K562 (cell line): ENCODE measurements at regions not wholly inside any gene's neighbourhood (a gene's known extent, or its start where the extent isn't known, plus 50 kb on each side); places are given as distances from the start of the nearest gene placed in this dataset.

Source experiments
- ATAC-seq: fragments of 200-7000 bp; cut with Tn5 transposase; 3 replicates; pipeline ENCODE4 v1.9.1; 2020; ENCODE audit warnings: moderate library complexity
- BruUV-seq: library from RNA; stranded (reverse); fragments of 400-500 nt; replicated peaks from 2 replicates; lab custom pipeline; 2021; lab: Mats Ljungman, UMichigan
- CTCF ChIA-PET: fragments of 300-600 bp; formaldehyde crosslinking; extraction: SDS; loops from one replicate; lab custom pipeline; 2021; ENCODE audit warnings: low intra/inter-chr PET ratio; lab: Yijun Ruan, JAX
- POLR2A ChIA-PET: fragments of 300-600, 350-650 bp; sonication (Branson Sonifier 250); formaldehyde crosslinking; extraction: SDS; loops from one replicate; lab custom pipeline; 2021; ENCODE audit warnings: antibody characterized with exemption, inconsistent platforms; lab: Yijun Ruan, JAX
- DNase-seq, 4 experiments: peaks; one replicate each; pipeline versions ENCODE4 v3.0.0 to v3.0.0-alpha.2; 2011 to 2018; ENCODE audit warnings: low spot score in 3 of 4, mixed read lengths in 3 of 4; ENCODE audit errors: extremely low read depth in 1 of 4
- FAIRE-seq: peaks from 2 replicates; lab custom pipeline; 2011; peaks lifted over from hg19 to GRCh38; lab: Jason Lieb, UNC
- H2AFZ ChIP-seq: 2 replicates; pipeline ENCODE4 v1.6.0; 2011; ENCODE audit warnings: low read depth, low read length, control low read depth, inconsistent platforms
- H3K27ac ChIP-seq: fragments of 200-600 bp; 3 replicates; pipeline ENCODE4 v1.8.0; 2011; ENCODE audit warnings: low read depth, mild to moderate bottlenecking, control low read depth, inconsistent platforms, low read length, moderate library complexity, mixed read lengths; ENCODE audit errors: extremely low read depth
- H3K27me3 ChIP-seq, 2 experiments: fragments of 300-600 bp in 1 of 2; 2 replicates in 1 of 2; 3 replicates in 1 of 2; pipeline versions ENCODE4 v1.6.0 to v1.8.0; 2011; ENCODE audit warnings: inconsistent platforms in 2 of 2, low read length in 2 of 2, mild to moderate bottlenecking in 1 of 2, mixed read lengths in 1 of 2, moderate library complexity in 1 of 2; ENCODE audit not compliant: control insufficient read depth in 2 of 2, insufficient read depth in 2 of 2
- H3K36me3 ChIP-seq: fragments of 300-600 bp; 3 replicates; pipeline ENCODE4 v1.8.0; 2011; ENCODE audit warnings: mild to moderate bottlenecking, low read length, inconsistent platforms; ENCODE audit not compliant: control insufficient read depth, insufficient read depth
- H3K4me1 ChIP-seq, 2 experiments: fragments of 200-600 bp in 1 of 2; replicated peaks in 1 of 2; 2 replicates in 1 of 2; 3 replicates in 1 of 2; pipeline versions ENCODE4 v1.5.1 to v1.8.0; 2011; ENCODE audit warnings: inconsistent platforms in 2 of 2, low read length in 2 of 2, mild to moderate bottlenecking in 1 of 2, mixed read lengths in 1 of 2, moderate library complexity in 1 of 2; ENCODE audit not compliant: control insufficient read depth in 2 of 2, insufficient read depth in 2 of 2
- H3K4me2 ChIP-seq: 2 replicates; pipeline ENCODE4 v1.6.1; 2011; ENCODE audit warnings: low read length, control low read depth, inconsistent platforms, mixed read lengths; ENCODE audit not compliant: insufficient read depth
- H3K4me3 ChIP-seq: fragments of 200-600 bp; sonication (generic), shearing (Covaris generic); 2 replicates; pipeline ENCODE4 v1.5.1; 2016; ENCODE audit warnings: control low read depth, inconsistent platforms
- H3K79me2 ChIP-seq: fragments of 200-600 bp; 3 replicates; pipeline ENCODE4 v1.8.0; 2011; ENCODE audit warnings: low read length, inconsistent platforms; ENCODE audit not compliant: control insufficient read depth, insufficient read depth
- H3K9ac ChIP-seq, 2 experiments: 2 replicates each; pipeline versions ENCODE4 v1.6.0 to v1.6.1; 2011; ENCODE audit warnings: low read depth in 2 of 2, low read length in 2 of 2, control low read depth in 1 of 2, inconsistent platforms in 1 of 2, mild to moderate bottlenecking in 1 of 2, mixed read lengths in 1 of 2; ENCODE audit not compliant: insufficient read depth in 1 of 2
- H3K9me1 ChIP-seq: one replicate; pipeline ENCODE4 v1.6.0; 2011; ENCODE audit warnings: inconsistent platforms, mild to moderate bottlenecking, low read length, moderate library complexity; ENCODE audit not compliant: control insufficient read depth, insufficient read depth
- H3K9me3 ChIP-seq: replicated peaks from 2 replicates; pipeline ENCODE4 v1.5.1; 2011; ENCODE audit warnings: low read depth, low read length, inconsistent platforms; ENCODE audit not compliant: control insufficient read depth, insufficient read depth
- H4K20me1 ChIP-seq: replicated peaks from 2 replicates; pipeline ENCODE4 v1.6.1; 2011; ENCODE audit warnings: low read length, inconsistent platforms, mixed read lengths; ENCODE audit not compliant: control insufficient read depth, insufficient read depth
- ADNP ChIP-seq: fragments of 200-800 bp; sonication (Bioruptor generic); IDR thresholded peaks from 2 replicates; pipeline ENCODE4 v1.6.1; 2016; ENCODE audit warnings: missing genetic modification characterization, missing compliant biosample characterization
- ELF2 ChIP-seq: fragments of 250-450 bp; sonication (Bioruptor Pico); IDR thresholded peaks from 2 replicates; pipeline ENCODE4 v1.5.0; 2021; ENCODE audit warnings: mild to moderate bottlenecking
- HDGF ChIP-seq: fragments of 450-650 bp; IDR thresholded peaks from 2 replicates; pipeline ENCODE4 v1.6.1; 2016
- MECOM ChIP-seq: fragments of 250-450 bp; sonication (Bioruptor Pico); IDR thresholded peaks from 2 replicates; pipeline ENCODE4 v1.8.0; 2022; ENCODE audit warnings: inconsistent platforms
- SAP30 ChIP-seq: fragments of 200-600 bp; sonication (generic); IDR thresholded peaks from 2 replicates; pipeline ENCODE4 v1.6.1; 2012; ENCODE audit warnings: borderline replicate concordance, low read depth, mild to moderate bottlenecking, moderate library complexity, low read length, control low read depth, inconsistent platforms; ENCODE audit not compliant: insufficient read depth, poor library complexity, severe bottlenecking
- SMAD4 ChIP-seq: fragments of 250-450 bp; sonication (Bioruptor Pico); conservative IDR thresholded peaks from 2 replicates; pipeline ENCODE4 v1.8.0; 2021; ENCODE audit warnings: inconsistent platforms, mild to moderate bottlenecking, moderate library complexity
- SMARCB1 ChIP-seq: IDR thresholded peaks from 2 replicates; pipeline ENCODE4 v1.6.1; 2011; ENCODE audit warnings: improper control_type of control experiment, low read depth; ENCODE audit not compliant: insufficient read length
- SREBF2 ChIP-seq: sonication (generic); formaldehyde crosslinking; IDR thresholded peaks from 2 replicates; pipeline ENCODE4 v1.4.0; 2020; ENCODE audit warnings: mild to moderate bottlenecking, missing genetic modification reagents
- STAT5B ChIP-seq: fragments of 250-450 bp; sonication (Bioruptor Pico); IDR thresholded peaks from 2 replicates; pipeline ENCODE4 v1.8.0; 2021; ENCODE audit warnings: mild to moderate bottlenecking, inconsistent platforms
- TARDBP ChIP-seq: fragments of 450-650 bp; IDR thresholded peaks from 2 replicates; pipeline ENCODE4 v1.6.1; 2016
- ZBED1 ChIP-seq: IDR thresholded peaks from 2 replicates; pipeline ENCODE4 v1.6.1; 2014
- ZNF263 ChIP-seq: sonication (generic); formaldehyde crosslinking; IDR thresholded peaks from 2 replicates; pipeline ENCODE4 v1.8.0; 2022; ENCODE audit warnings: mild to moderate bottlenecking, missing genetic modification reagents, borderline replicate concordance
- WGBS: fragments of 100-300 bp; shearing (Covaris generic); methylation state at CpG from one replicate; pipeline ENCODE4 v1.1.6; 2016; ENCODE audit warnings: low coverage, mixed read lengths; ENCODE audit not compliant: insufficient coverage; ENCODE audit errors: missing lambda C conversion rate; 5-methylcytosine and 5-hydroxymethylcytosine counted together
- in situ Hi-C: fragments of 300-500 bp; cut with MboI; formaldehyde crosslinking; loops from 4 replicates; pipeline ENCODE4 v1.15.0; 2018; ENCODE audit warnings: inconsistent platforms, mixed read lengths
- intact Hi-C: fragments of 100-400 bp; cut with micrococcal nuclease; formaldehyde crosslinking; loops from 2 replicates; pipeline ENCODE4 v1.14.2; 2022
- TF ChIP-seq, protein P1 (sequence below), 2 experiments: IDR thresholded peaks; 2 replicates each; pipeline ENCODE4 v1.6.1; 2011; ENCODE audit warnings: borderline replicate concordance in 1 of 2, control low read depth in 1 of 2, low read depth in 1 of 2, low read length in 1 of 2, mild to moderate bottlenecking in 1 of 2, mixed read lengths in 1 of 2, moderate library complexity in 1 of 2; ENCODE audit not compliant: insufficient read depth in 1 of 2, insufficient read length in 1 of 2, poor library complexity in 1 of 2, severe bottlenecking in 1 of 2; ENCODE audit errors: extremely low read depth in 1 of 2
- TF ChIP-seq, protein P2 (sequence below): fragments of 250-450 bp; sonication (Bioruptor Pico); IDR thresholded peaks from 2 replicates; pipeline ENCODE4 v1.8.0; 2022; ENCODE audit warnings: moderate library complexity, mild to moderate bottlenecking, inconsistent platforms
- TF ChIP-seq, protein P3 (sequence below): sonication (generic); formaldehyde crosslinking; IDR thresholded peaks from 2 replicates; pipeline ENCODE4 v1.8.0; 2023; ENCODE audit warnings: missing genetic modification reagents, mild to moderate bottlenecking, borderline replicate concordance
- TF ChIP-seq, protein P4 (sequence below): sonication (generic); formaldehyde crosslinking; IDR thresholded peaks from 2 replicates; pipeline ENCODE4 v1.8.1; 2022; ENCODE audit warnings: missing genetic modification reagents

DNA sequence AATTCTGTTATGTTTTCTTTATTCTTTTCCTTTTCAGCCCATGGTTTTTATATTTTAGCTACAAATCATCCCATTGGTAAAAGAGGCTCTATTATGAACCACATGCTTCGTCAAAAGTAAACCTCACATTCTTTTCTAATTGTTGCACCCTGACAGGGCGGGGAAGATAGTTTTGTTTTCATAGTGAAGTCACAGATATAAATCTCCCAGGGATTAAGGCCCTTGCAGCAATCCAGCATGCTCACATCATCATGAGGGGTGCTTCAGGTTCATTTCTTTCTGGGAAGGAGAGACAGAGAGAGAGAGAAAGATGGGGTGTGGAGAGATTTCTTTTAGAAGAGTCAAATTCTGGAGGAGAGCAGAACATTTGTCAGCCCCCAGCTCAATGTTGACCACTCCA is 124.5 kb upstream of the CDC42EP3 start:
- Histone ChIP-seq H3K79me2 (no peaks in the 10 kb centered on the region), H3K27me3 (no peaks in the 10 kb centered on the region), H3K4me1 (no peaks in the 10 kb centered on the region), H3K9me3 (no peaks in the 10 kb centered on the region), H4K20me1 (no peaks in the 10 kb centered on the region), H3K36me3 (no peaks in the 10 kb centered on the region), H3K9ac (no peak overlapping the region), H3K4me2 (no peak overlapping the region), H2AFZ (no peak overlapping the region), H3K27ac (no peak overlapping the region), H3K9me1 (no peaks in the 10 kb centered on the region), H3K4me3 (no peak overlapping the region)
- intact Hi-C loops, result no loop called here
- in situ Hi-C loops, result no loop called here
- 0% methylated on average over 2 of the region's 2 CpGs for WGBS
- TF ChIP-seq STAT5B (CRISPR knock-in tag), result no peak
- TF ChIP-seq TARDBP, result no peak
- no peak for TF ChIP-seq SMARCB1
- no peak for TF ChIP-seq SMAD4 (CRISPR knock-in tag)
- TF ChIP-seq ELF2 (CRISPR knock-in tag), result no peak
- TF ChIP-seq MECOM, result no peak
- TF ChIP-seq ZNF263 (CRISPR knock-in tag), result no peak
- TF ChIP-seq, protein P1, sequence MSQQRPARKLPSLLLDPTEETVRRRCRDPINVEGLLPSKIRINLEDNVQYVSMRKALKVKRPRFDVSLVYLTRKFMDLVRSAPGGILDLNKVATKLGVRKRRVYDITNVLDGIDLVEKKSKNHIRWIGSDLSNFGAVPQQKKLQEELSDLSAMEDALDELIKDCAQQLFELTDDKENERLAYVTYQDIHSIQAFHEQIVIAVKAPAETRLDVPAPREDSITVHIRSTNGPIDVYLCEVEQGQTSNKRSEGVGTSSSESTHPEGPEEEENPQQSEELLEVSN (IDR thresholded peaks at IDR 0.05; ENCODE audit: borderline replicate concordance in 1 of 2, extremely low read depth in 1 of 2, insufficient read depth in 1 of 2, insufficient read length in 1 of 2, low read depth in 1 of 2, low read length in 1 of 2, poor library complexity in 1 of 2, severe bottlenecking in 1 of 2), result no peak
- TF ChIP-seq ADNP (tag), result no peak
- TF ChIP-seq, protein P2, sequence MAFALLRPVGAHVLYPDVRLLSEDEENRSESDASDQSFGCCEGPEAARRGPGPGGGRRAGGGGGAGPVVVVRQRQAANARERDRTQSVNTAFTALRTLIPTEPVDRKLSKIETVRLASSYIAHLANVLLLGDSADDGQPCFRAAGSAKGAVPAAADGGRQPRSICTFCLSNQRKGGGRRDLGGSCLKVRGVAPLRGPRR, result no peak
- TF ChIP-seq, protein P3, sequence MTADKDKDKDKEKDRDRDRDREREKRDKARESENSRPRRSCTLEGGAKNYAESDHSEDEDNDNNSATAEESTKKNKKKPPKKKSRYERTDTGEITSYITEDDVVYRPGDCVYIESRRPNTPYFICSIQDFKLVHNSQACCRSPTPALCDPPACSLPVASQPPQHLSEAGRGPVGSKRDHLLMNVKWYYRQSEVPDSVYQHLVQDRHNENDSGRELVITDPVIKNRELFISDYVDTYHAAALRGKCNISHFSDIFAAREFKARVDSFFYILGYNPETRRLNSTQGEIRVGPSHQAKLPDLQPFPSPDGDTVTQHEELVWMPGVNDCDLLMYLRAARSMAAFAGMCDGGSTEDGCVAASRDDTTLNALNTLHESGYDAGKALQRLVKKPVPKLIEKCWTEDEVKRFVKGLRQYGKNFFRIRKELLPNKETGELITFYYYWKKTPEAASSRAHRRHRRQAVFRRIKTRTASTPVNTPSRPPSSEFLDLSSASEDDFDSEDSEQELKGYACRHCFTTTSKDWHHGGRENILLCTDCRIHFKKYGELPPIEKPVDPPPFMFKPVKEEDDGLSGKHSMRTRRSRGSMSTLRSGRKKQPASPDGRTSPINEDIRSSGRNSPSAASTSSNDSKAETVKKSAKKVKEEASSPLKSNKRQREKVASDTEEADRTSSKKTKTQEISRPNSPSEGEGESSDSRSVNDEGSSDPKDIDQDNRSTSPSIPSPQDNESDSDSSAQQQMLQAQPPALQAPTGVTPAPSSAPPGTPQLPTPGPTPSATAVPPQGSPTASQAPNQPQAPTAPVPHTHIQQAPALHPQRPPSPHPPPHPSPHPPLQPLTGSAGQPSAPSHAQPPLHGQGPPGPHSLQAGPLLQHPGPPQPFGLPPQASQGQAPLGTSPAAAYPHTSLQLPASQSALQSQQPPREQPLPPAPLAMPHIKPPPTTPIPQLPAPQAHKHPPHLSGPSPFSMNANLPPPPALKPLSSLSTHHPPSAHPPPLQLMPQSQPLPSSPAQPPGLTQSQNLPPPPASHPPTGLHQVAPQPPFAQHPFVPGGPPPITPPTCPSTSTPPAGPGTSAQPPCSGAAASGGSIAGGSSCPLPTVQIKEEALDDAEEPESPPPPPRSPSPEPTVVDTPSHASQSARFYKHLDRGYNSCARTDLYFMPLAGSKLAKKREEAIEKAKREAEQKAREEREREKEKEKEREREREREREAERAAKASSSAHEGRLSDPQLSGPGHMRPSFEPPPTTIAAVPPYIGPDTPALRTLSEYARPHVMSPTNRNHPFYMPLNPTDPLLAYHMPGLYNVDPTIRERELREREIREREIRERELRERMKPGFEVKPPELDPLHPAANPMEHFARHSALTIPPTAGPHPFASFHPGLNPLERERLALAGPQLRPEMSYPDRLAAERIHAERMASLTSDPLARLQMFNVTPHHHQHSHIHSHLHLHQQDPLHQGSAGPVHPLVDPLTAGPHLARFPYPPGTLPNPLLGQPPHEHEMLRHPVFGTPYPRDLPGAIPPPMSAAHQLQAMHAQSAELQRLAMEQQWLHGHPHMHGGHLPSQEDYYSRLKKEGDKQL (CRISPR knock-in tag), result no peak
- TF ChIP-seq HDGF, result no peak
- no peak for TF ChIP-seq SAP30
- TF ChIP-seq, protein P4, sequence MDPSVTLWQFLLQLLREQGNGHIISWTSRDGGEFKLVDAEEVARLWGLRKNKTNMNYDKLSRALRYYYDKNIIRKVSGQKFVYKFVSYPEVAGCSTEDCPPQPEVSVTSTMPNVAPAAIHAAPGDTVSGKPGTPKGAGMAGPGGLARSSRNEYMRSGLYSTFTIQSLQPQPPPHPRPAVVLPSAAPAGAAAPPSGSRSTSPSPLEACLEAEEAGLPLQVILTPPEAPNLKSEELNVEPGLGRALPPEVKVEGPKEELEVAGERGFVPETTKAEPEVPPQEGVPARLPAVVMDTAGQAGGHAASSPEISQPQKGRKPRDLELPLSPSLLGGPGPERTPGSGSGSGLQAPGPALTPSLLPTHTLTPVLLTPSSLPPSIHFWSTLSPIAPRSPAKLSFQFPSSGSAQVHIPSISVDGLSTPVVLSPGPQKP, result no peak
- TF ChIP-seq SREBF2, result no peak
- TF ChIP-seq ZBED1, result no peak
- BruUV-seq, result no TSS peak
- CTCF ChIA-PET, result no interaction called here
- POLR2A ChIA-PET, result no interaction called here
- FAIRE-seq, result no peak
- DNase-seq, result no peak
- ATAC-seq, result no peak
